ENCODE measurements at regions not wholly inside any gene's neighbourhood (a gene's known extent, or its start where the extent isn't known, plus 50 kb on each side); places are given as distances from the start of the nearest gene placed in this dataset.
"Not testable (repeated sequence)": the region's sequence is repeated elsewhere in the genome, so short reads cannot be mapped to it uniquely, and the experiment has no call there.

DNA sequence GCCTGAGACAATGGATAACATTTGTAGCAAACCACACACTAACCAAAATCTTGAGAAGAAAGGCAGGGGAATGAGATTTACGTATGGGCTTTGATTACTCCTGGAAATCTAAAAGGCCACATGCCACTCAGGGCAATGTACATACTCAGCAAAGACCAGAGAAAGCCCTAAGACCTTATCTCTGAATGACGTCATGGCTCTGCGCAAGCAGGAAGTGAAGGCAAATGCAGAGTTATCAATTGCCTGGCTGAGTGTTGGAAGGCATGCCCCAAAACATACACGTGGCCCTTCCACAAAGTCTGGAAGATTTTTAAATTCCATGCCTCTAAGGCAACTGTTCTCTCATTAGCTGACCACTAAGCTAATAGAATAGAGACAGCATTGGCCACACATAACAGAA is 90.9 kb upstream of the NRBF2 start:
- no peak overlapping the region for H3K4me3 ChIP-seq (ENCODE audit: control extremely low read depth in 1 of 5, extremely low read depth in 1 of 5, insufficient read depth in 1 of 5, low read depth in 2 of 5, low read length in 4 of 5)
- no peak overlapping the region for H2AFZ ChIP-seq (ENCODE audit: insufficient read depth, low read depth, low read length, poor library complexity, severe bottlenecking)
- Mint-ChIP-seq H3K4me1 (no peaks in the 10 kb centered on the region), H3K27me3 (peaks cover 48% of the 10 kb centered on the region), H3K27ac (no peak overlapping the region), H3K9me3 (ENCODE audit: insufficient read depth) (peaks cover under 1% of the 10 kb centered on the region), H3K4me3 (no peak overlapping the region)
- H3K27ac ChIP-seq (ENCODE audit: low read length in 2 of 2), result no peak overlapping the region
- no peaks in the 10 kb centered on the region for H4K20me1 ChIP-seq (ENCODE audit: control insufficient read depth, insufficient read depth, low read length, poor library complexity, severe bottlenecking)
- ChIA-PET CTCF (interaction anchor here (1.0 kb wide), 1 partner anchor 116 kb away, joined by 3 read pairs; no protein-coding TSS in a partner anchor), POLR2A (no interaction called here)
- DNase-seq (no peak), ATAC-seq (ENCODE audit: low read depth) (no peak)
- TF ChIP-seq, protein P1, sequence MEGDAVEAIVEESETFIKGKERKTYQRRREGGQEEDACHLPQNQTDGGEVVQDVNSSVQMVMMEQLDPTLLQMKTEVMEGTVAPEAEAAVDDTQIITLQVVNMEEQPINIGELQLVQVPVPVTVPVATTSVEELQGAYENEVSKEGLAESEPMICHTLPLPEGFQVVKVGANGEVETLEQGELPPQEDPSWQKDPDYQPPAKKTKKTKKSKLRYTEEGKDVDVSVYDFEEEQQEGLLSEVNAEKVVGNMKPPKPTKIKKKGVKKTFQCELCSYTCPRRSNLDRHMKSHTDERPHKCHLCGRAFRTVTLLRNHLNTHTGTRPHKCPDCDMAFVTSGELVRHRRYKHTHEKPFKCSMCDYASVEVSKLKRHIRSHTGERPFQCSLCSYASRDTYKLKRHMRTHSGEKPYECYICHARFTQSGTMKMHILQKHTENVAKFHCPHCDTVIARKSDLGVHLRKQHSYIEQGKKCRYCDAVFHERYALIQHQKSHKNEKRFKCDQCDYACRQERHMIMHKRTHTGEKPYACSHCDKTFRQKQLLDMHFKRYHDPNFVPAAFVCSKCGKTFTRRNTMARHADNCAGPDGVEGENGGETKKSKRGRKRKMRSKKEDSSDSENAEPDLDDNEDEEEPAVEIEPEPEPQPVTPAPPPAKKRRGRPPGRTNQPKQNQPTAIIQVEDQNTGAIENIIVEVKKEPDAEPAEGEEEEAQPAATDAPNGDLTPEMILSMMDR (IDR thresholded peaks at IDR 0.05), result no peak
- TF ChIP-seq EZH2 (IDR thresholded peaks at IDR 0.05; ENCODE audit: borderline replicate concordance, insufficient read depth, low read depth, low read length, poor library complexity, severe bottlenecking), result no peak
- 89% methylated on average over 2 of the region's 4 CpGs for WGBS (ENCODE audit: insufficient coverage)
- H3K27me3 ChIP-seq (replicated peaks in 1 of 4; ENCODE audit: control extremely low read depth in 1 of 4, control insufficient read depth in 3 of 4, insufficient read depth in 4 of 4, low read length in 3 of 4), result peaks cover 0 to 13% (median 6%) of the 10 kb centered on the region in 4 experiments
- peaks cover 0 to 24% (median 3%) of the 10 kb centered on the region in 3 donors for H3K9me3 ChIP-seq (ENCODE audit: control extremely low read depth in 1 of 3, control insufficient read depth in 2 of 3, insufficient read depth in 1 of 3, low read length in 2 of 3)
- no peaks in the 10 kb centered on the region for H3K79me2 ChIP-seq (ENCODE audit: control insufficient read depth, insufficient read depth, low read length)
- no peak overlapping the region for H3K9ac ChIP-seq (ENCODE audit: low read length)
- intact Hi-C loops (cut with micrococcal nuclease), result no loop called here
- no peaks in the 10 kb centered on the region for H3K36me3 ChIP-seq (replicated peaks in 1 of 2; ENCODE audit: control extremely low read depth in 1 of 2, control insufficient read depth in 1 of 2, extremely low read depth in 1 of 2, insufficient read depth in 2 of 2, low read length in 1 of 2)
- H3K4me1 ChIP-seq (ENCODE audit: control insufficient read depth in 2 of 2, insufficient read depth in 2 of 2, low read length in 2 of 2), result no peaks in the 10 kb centered on the region
- no peak overlapping the region for H3K4me2 ChIP-seq (replicated peaks; ENCODE audit: low read depth, low read length, poor library complexity, severe bottlenecking)

DNA sequence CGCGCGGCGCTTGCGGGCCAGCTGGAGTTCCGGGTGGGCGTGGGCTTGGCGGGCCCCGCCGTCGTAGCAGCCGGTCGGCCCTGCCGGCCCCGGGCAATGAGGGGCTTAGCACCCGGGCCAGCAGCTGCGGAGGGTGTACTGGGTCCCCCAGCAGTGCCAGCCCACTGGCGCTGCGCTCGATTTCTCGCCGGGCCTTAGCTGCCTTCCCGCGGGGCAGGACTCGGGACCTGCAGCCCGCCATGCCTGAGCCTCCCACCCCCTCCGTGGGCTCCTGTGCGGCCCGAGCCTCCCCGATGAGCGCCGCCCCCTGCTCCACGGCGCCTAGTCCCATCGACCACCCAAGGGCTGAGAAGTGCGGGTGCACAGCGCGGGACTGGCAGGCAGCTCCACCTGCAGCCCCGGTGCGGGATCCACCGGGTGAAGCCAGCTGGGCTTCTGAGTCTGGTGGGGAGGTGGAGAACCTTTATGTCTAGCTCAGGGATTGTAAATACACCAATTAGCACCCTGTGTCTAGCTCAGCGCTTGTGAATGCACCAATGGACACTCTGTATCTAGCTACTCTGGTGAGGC is 99.4 kb upstream of the NRBF2 start:
- H3K4me1 ChIP-seq (ENCODE audit: control insufficient read depth in 2 of 2, insufficient read depth in 2 of 2, low read length in 2 of 2); CTCF ChIA-PET; ATAC-seq (ENCODE audit: low read depth); H3K27ac Mint-ChIP-seq; H4K20me1 ChIP-seq (ENCODE audit: control insufficient read depth, insufficient read depth, low read length, poor library complexity, severe bottlenecking); H3K4me3 Mint-ChIP-seq; POLR2A ChIA-PET; H3K4me2 ChIP-seq (replicated peaks; ENCODE audit: low read depth, low read length, poor library complexity, severe bottlenecking); DNase-seq; H3K4me1 Mint-ChIP-seq; H3K27me3 Mint-ChIP-seq; H3K4me3 ChIP-seq (ENCODE audit: control extremely low read depth in 1 of 5, extremely low read depth in 1 of 5, insufficient read depth in 1 of 5, low read depth in 2 of 5, low read length in 4 of 5); H3K36me3 ChIP-seq (replicated peaks in 1 of 2; ENCODE audit: control extremely low read depth in 1 of 2, control insufficient read depth in 1 of 2, extremely low read depth in 1 of 2, insufficient read depth in 2 of 2, low read length in 1 of 2); H2AFZ ChIP-seq (ENCODE audit: insufficient read depth, low read depth, low read length, poor library complexity, severe bottlenecking); H3K79me2 ChIP-seq (ENCODE audit: control insufficient read depth, insufficient read depth, low read length); H3K9me3 Mint-ChIP-seq (ENCODE audit: insufficient read depth); H3K9ac ChIP-seq (ENCODE audit: low read length); intact Hi-C loops (cut with micrococcal nuclease); H3K27ac ChIP-seq (ENCODE audit: low read length in 2 of 2); H3K27me3 ChIP-seq (replicated peaks in 1 of 4; ENCODE audit: control extremely low read depth in 1 of 4, control insufficient read depth in 3 of 4, insufficient read depth in 4 of 4, low read length in 3 of 4): not testable (repeated sequence)
- peaks cover 0 to 15% (median 2%) of the 10 kb centered on the region in 3 donors for H3K9me3 ChIP-seq (ENCODE audit: control extremely low read depth in 1 of 3, control insufficient read depth in 2 of 3, insufficient read depth in 1 of 3, low read length in 2 of 3)
- 93% methylated on average over 3 of the region's 42 CpGs for WGBS (ENCODE audit: insufficient coverage)

Data from B cell (primary cell).